Myocyte (in vitro differentiated cells): ENCODE measurements at regions not wholly inside any gene's neighbourhood (a gene's known extent, or its start where the extent isn't known, plus 50 kb on each side); places are given as distances from the start of the nearest gene placed in this dataset.

Experiments
- DNase-seq: peaks from one replicate; pipeline ENCODE4 v3.0.0-alpha.2; 2012; ENCODE audit warnings: low read depth

- no peak for DNase-seq
These were observed 471.9 kb downstream of the CMPK2 start for GRCh38 chr2:6393819-6394218.

- DNase-seq, result no peak
These were observed 471.4 kb downstream of the CMPK2 start for GRCh38 chr2:6394276-6394675.

DNA sequence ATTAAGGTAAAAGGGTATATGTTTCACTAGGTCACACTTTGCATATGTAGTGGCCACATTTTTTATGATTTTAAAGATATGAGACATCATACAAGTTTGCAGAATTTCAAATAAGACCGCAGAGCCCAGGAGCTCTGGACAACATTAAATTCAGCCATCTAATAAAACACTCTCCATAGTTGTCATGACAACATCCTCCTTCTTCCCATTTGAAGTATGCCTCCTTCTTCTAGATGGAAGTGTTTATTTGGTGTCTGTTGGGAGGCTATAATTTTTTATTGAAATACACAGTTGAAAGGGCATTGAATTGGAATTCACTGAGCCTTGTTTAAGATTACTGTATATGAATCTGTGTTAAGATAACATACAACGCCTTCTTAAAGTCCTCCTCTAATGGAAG is 467.3 kb downstream of the CMPK2 start:
- DNase-seq, result no peak

DNA sequence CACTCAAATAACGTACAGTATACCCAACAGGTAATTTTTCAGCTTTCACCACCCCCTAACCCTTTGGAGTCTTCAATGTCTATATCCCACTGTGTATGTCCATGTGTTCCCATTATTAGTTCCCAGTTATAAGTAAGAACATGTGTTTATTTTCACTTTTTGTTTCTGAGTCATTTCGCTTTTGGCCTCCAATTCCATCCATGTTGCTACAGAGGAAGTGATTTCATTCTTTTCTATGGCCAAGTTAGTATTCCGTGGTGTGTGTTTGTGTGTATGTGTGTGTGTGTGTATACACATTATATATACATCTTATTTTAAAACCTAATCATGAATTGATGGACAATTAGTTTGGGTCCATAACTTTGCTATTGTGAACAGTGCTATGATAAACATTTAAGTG is 464.4 kb downstream of the CMPK2 start:
- no peak for DNase-seq

GRCh38 chr2:6408057-6408456 is 457.6 kb downstream of the CMPK2 start:
- no peak for DNase-seq

GRCh38 chr2:6410313-6410712 is 455.4 kb downstream of the CMPK2 start:
- no peak for DNase-seq

DNA sequence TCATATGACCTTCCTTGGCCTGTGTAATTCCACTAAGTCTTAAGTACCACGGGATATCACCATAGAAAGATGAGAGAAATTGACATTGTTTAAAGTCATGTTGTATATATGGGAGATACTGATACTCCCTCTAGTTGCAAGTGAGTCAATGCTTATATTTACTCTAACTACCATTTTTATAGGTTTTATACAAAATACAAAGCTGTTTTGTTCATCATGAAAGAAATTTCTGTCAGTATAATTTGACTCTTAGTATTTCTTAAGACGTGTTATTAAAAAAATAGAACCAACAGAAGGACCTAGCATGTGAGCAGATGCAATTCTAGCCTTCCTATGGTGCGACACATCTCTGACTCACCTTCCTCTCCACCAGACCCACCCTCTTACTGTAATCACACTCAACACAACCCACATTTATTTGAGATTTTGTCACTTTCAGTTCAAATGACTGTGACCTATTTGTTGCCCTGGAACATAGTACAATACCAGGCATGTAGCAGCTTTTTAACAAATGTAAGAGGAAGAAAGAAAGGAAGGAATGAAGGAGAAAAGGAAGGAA is 453.1 kb downstream of the CMPK2 start:
- no peak for DNase-seq

DNA sequence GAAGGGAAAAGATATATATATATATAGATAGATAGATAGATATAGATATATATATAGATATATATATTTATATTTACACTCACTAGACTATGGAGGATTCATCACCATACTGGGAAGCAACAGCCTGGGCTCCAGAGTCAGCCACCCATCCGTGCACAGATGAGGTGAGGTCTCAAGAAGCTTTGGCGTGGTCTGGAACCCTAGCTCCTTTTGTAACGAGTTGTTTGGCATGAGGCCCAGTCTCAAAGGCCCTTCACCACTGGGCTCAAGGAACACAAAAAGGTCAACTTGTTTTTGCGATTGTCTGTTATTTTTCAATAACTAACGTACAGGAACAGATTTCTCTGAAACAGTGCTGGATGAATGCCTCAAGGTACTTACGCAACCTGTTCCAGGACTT is 448.7 kb downstream of the CMPK2 start:
- DNase-seq, result no peak

DNA sequence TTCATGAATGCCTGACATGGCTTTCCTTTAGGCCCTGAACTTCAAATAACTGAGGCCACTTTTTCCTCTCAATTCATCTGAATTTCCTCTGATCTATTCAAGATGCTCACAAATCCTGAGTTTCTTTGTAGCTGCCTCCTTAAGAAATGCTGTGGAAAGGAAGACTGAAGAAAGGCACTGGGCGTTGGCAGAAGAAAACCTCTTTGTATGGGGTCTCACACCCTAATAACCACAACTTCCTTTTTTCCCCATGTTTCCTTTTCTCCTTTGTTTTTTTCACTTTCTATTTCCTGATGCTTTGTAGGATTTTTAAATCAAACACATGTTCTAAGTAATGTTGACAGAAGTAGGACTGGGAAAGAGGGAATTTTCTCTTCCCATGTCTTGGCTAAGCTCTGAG is 447.4 kb downstream of the CMPK2 start:
- DNase-seq, result no peak

DNA sequence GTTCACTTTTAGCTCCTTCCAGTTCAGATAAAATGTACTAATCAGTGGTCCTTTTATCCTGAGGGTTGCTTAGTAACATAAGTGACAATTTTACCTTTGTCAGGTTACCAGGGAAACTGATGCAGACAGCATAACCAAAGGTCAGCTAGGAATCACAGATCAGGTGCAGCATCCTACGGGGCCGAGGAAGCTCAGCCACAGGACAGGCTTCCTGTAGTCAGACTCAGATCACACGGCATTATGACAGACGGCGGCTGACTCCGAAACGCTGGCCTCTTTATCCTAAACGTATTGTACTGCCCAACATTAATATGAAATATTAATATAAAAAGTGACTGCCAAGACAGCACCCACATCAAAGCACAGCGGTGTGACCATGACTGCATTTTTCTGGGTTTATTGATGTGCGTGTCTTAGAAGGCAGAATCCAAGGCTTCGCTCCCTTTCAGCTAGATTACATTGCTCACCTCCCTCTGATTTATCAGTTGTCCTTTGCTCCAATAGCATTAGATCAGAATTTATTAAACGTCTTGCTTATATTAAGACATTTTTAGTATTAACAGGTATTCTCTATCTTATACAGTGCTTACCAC is 444.5 kb downstream of the CMPK2 start:
- DNase-seq, result no peak

- DNase-seq, result no peak
These were observed 443.8 kb downstream of the CMPK2 start for GRCh38 chr2:6421888-6422287.

GRCh38 chr2:6423157-6423556 is 442.6 kb downstream of the CMPK2 start:
- DNase-seq, result peak; percentile 3

GRCh38 chr2:6423944-6424343 is 441.8 kb downstream of the CMPK2 start:
- DNase-seq, result peak; percentile 7

GRCh38 chr2:6425032-6425431 is 440.7 kb downstream of the CMPK2 start:
- no peak for DNase-seq

- DNase-seq, result no peak
These were observed 436.3 kb downstream of the CMPK2 start for GRCh38 chr2:6429210-6429986.

- DNase-seq, result no peak
These were observed 431.3 kb downstream of the CMPK2 start for GRCh38 chr2:6434438-6434837.

DNA sequence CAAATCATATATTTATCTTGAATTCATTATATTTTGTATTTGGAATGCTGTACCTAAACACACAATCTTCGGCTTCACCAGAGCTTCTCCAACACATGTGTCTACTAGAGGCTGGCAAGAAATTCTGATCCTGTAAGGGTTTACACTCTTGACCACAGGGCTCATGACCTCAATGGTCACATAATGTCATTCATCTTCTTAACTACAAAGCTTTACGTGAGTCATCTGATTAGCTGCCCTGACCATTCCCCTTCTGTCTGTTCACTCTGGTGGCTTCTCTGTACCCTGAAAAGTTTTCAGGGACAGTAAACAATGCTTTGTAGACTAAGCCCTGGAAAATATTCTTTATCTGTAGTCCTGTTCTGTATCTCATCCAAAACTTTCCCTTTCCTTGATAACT is 423.9 kb downstream of the CMPK2 start:
- peak; percentile 6 for DNase-seq

GRCh38 chr2:6442252-6442985 is 423.3 kb downstream of the CMPK2 start:
- DNase-seq, result peak; percentile 4

DNA sequence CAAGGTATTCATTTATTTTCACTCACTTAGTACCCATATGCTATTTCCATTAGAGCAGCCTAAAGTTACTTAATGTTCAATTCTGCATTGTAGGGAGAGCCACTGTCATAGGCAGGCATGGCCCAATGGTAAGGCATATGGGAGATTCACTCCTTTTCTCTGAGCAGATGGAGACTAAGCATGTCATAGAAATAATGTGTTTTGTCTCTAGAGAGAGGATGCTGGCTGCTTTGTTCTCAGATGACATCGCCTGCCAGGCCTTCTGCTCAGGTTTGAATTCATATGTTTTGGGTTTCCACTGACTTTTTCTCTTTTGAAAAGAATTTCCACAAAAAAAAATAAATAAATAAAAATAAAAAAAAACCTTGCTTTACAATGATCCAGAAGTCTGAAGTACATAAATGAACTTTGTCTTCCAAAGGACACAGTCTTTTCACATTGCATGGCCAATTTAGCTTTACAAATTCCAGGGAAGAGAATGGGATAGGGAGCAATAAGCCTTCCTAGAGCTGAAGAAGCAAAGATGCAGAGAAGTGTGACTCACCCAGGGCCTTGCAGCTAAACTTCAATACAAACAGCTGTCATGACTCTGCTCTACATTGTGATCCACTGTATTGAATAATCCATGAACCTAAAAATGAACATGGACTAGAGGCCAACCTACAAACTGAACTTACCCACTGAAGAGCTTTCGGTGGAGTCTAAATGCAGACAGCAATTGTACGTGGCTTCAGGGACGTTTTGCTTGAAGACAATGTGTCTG is 422.5 kb downstream of the CMPK2 start:
- no peak for DNase-seq

DNA sequence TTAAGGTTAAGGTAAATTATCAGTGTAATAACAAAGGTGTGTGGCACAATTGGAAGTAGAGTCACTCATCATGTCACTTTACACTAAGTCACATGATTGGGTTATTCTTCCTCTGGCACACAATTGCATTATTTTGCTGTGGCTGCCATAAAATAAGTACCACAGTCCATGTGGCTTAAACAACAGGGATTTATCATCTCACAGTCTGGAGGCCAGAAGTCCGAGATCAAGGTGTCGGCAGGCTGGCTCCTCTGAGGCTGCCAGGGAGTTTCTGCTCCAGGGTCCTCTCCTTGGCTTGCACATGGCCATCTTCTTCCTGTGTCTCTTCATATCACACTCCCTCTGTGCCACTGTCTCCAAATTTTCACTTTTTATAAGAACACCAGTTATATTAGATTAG is 421.2 kb downstream of the CMPK2 start:
- DNase-seq, result no peak

DNA sequence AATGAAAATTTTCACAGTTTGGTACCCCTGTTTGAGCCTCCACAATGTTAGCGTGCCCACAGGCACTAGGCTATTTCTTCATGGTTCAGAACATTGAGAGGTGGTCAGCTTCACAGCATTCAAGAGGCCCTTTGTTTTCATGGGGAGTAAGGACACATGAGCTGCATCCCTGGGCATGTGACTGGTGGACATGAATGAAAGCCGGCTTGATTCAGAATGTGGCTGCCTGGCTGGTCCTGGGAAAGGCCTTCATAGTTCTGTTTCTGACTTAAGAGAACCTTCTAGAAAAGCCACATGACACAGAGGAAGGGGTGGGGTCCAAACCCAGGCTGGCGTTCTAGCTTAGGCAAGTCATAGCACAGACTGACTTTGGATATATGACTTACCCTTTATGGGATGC is 420.6 kb downstream of the CMPK2 start:
- no peak for DNase-seq
